SK-N-SH treated with all-trans-retinoic acid at 6 μM for 48 hours (cell line): ENCODE measurements at regions not wholly inside any gene's neighbourhood (a gene's known extent, or its start where the extent isn't known, plus 50 kb on each side); places are given as distances from the start of the nearest gene placed in this dataset.

Experiments
- ATAC-seq: fragments of 200-7000 bp; cut with Tn5 transposase; 3 replicates; pipeline ENCODE4 v1.9.1; 2020; ENCODE audit warnings: mild to moderate bottlenecking, moderate library complexity
- ARNTL ChIP-seq: fragments of 450-650 bp; formaldehyde crosslinking; IDR thresholded peaks from 2 replicates; pipeline ENCODE4 v1.5.0; 2020; ENCODE audit warnings: low read depth, mild to moderate bottlenecking, moderate library complexity, borderline replicate concordance
- BACH2 ChIP-seq: fragments of 250-450 bp; sonication (Bioruptor Pico); IDR thresholded peaks from 2 replicates; pipeline ENCODE4 v1.9.0; 2021; ENCODE audit warnings: mild to moderate bottlenecking, borderline replicate concordance
- CREB5 ChIP-seq: fragments of 250-450 bp; sonication (Bioruptor Pico); IDR thresholded peaks from 2 replicates; pipeline ENCODE4 v1.5.1; 2020; ENCODE audit warnings: low read depth, mild to moderate bottlenecking, moderate library complexity
- ESRRG ChIP-seq: fragments of 250-450 bp; sonication (Bioruptor Pico); IDR thresholded peaks from 2 replicates; pipeline ENCODE4 v1.6.1; 2021; ENCODE audit warnings: mild to moderate bottlenecking
- GLIS3 ChIP-seq: fragments of 250-450 bp; sonication (Bioruptor Pico); IDR thresholded peaks from 2 replicates; pipeline ENCODE4 v1.5.0; 2020; ENCODE audit warnings: mild to moderate bottlenecking, moderate library complexity
- ISL1 ChIP-seq: fragments of 250-450 bp; sonication (Bioruptor Pico); IDR thresholded peaks from 2 replicates; pipeline ENCODE4 v2.1.2; 2022; ENCODE audit warnings: mild to moderate bottlenecking, moderate library complexity
- OSR1 ChIP-seq: fragments of 250-450 bp; sonication (Bioruptor Pico); IDR thresholded peaks from 2 replicates; pipeline ENCODE4 v1.8.0; 2022; ENCODE audit warnings: moderate library complexity, mild to moderate bottlenecking, inconsistent platforms
- PPARA ChIP-seq: fragments of 250-450 bp; sonication (Bioruptor Pico); IDR thresholded peaks from 2 replicates; pipeline ENCODE4 v1.5.0; 2020; ENCODE audit warnings: mild to moderate bottlenecking, borderline replicate concordance
- RARB ChIP-seq: fragments of 250-450 bp; sonication (Bioruptor Pico); IDR thresholded peaks from 2 replicates; pipeline ENCODE4 v1.8.0; 2021; ENCODE audit warnings: mild to moderate bottlenecking, moderate library complexity
- SNAI2 ChIP-seq: fragments of 250-450 bp; sonication (Bioruptor Pico); IDR thresholded peaks from 2 replicates; pipeline ENCODE4 v1.5.0; 2020; ENCODE audit warnings: mild to moderate bottlenecking, moderate library complexity
- TCF4 ChIP-seq: fragments of 250-450 bp; sonication (Bioruptor Pico); IDR thresholded peaks from 2 replicates; pipeline ENCODE4 v1.8.0; 2021; ENCODE audit warnings: mild to moderate bottlenecking, moderate library complexity, borderline replicate concordance
- TOX ChIP-seq: fragments of 250-450 bp; sonication (Bioruptor Pico); IDR thresholded peaks from 2 replicates; pipeline ENCODE4 v1.8.0; 2021; ENCODE audit warnings: mild to moderate bottlenecking, moderate library complexity, borderline replicate concordance
- TSHZ2 ChIP-seq: fragments of 250-450 bp; sonication (Bioruptor Pico); IDR thresholded peaks from 2 replicates; pipeline ENCODE4 v1.5.0; 2020; ENCODE audit warnings: mild to moderate bottlenecking, moderate library complexity
- ZC3H10 ChIP-seq: fragments of 250-450 bp; sonication (Bioruptor Pico); IDR thresholded peaks from 2 replicates; pipeline ENCODE4 v1.5.1; 2021; ENCODE audit warnings: mild to moderate bottlenecking, moderate library complexity
- ZFP30 ChIP-seq: fragments of 450-650 bp; formaldehyde crosslinking; IDR thresholded peaks from 2 replicates; pipeline ENCODE4 v1.5.0; 2022; ENCODE audit warnings: mild to moderate bottlenecking, moderate library complexity
- ZNF565 ChIP-seq: fragments of 450-650 bp; formaldehyde crosslinking; conservative IDR thresholded peaks from 2 replicates; pipeline ENCODE4 v1.5.0; 2020; ENCODE audit warnings: low read depth, mild to moderate bottlenecking, moderate library complexity
- ZNF70 ChIP-seq: fragments of 450-650 bp; formaldehyde crosslinking; IDR thresholded peaks from 2 replicates; pipeline ENCODE4 v1.5.0; 2020; ENCODE audit warnings: mild to moderate bottlenecking, moderate library complexity
- TF ChIP-seq, protein P1 (sequence below): fragments of 250-450 bp; sonication (Bioruptor Pico); IDR thresholded peaks from 2 replicates; pipeline ENCODE4 v1.5.1; 2021; ENCODE audit warnings: mild to moderate bottlenecking, moderate library complexity
- TF ChIP-seq, protein P2 (sequence below): fragments of 250-450 bp; sonication (Bioruptor Pico); IDR thresholded peaks from 2 replicates; pipeline ENCODE4 v1.8.0; 2021; ENCODE audit warnings: low read depth, mild to moderate bottlenecking, moderate library complexity, borderline replicate concordance

GRCh38 chr13:90615767-90616166 lies 731.7 kb upstream of the MIR17HG start:
- ATAC-seq: no peak
- TF ChIP-seq, protein P1, sequence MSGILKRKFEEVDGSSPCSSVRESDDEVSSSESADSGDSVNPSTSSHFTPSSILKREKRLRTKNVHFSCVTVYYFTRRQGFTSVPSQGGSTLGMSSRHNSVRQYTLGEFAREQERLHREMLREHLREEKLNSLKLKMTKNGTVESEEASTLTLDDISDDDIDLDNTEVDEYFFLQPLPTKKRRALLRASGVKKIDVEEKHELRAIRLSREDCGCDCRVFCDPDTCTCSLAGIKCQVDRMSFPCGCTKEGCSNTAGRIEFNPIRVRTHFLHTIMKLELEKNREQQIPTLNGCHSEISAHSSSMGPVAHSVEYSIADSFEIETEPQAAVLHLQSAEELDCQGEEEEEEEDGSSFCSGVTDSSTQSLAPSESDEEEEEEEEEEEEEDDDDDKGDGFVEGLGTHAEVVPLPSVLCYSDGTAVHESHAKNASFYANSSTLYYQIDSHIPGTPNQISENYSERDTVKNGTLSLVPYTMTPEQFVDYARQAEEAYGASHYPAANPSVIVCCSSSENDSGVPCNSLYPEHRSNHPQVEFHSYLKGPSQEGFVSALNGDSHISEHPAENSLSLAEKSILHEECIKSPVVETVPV: no peak
- TF ChIP-seq, protein P2, sequence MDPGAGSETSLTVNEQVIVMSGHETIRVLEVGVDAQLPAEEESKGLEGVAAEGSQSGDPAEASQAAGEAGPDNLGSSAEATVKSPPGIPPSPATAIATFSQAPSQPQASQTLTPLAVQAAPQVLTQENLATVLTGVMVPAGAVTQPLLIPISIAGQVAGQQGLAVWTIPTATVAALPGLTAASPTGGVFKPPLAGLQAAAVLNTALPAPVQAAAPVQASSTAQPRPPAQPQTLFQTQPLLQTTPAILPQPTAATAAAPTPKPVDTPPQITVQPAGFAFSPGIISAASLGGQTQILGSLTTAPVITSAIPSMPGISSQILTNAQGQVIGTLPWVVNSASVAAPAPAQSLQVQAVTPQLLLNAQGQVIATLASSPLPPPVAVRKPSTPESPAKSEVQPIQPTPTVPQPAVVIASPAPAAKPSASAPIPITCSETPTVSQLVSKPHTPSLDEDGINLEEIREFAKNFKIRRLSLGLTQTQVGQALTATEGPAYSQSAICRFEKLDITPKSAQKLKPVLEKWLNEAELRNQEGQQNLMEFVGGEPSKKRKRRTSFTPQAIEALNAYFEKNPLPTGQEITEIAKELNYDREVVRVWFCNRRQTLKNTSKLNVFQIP (CRISPR knock-in tag): no peak
- TF ChIP-seq BACH2 (CRISPR knock-in tag) (no peak), TCF4 (CRISPR knock-in tag) (no peak), OSR1 (CRISPR knock-in tag) (no peak)

GRCh38 chr13:90618133-90618532 lies 729.4 kb upstream of the MIR17HG start:
- no peak for TF ChIP-seq SNAI2
- TF ChIP-seq RARB (CRISPR knock-in tag): no peak
- TF ChIP-seq ISL1 (CRISPR knock-in tag): no peak
- no peak for TF ChIP-seq CREB5 (CRISPR knock-in tag)
- TF ChIP-seq ARNTL (CRISPR knock-in tag): no peak
- ATAC-seq: no peak

- ATAC-seq: no peak
- no peak for TF ChIP-seq SNAI2
- no peak for TF ChIP-seq RARB (CRISPR knock-in tag)
- TF ChIP-seq ARNTL (CRISPR knock-in tag): no peak
- no peak for TF ChIP-seq TOX (CRISPR knock-in tag)
- no peak for TF ChIP-seq ZFP30 (CRISPR knock-in tag)
- TF ChIP-seq ESRRG (CRISPR knock-in tag): no peak
- no peak for TF ChIP-seq TCF4 (CRISPR knock-in tag)
- no peak for TF ChIP-seq OSR1 (CRISPR knock-in tag)
- no peak for TF ChIP-seq ZNF70
- TF ChIP-seq ZNF565 (CRISPR knock-in tag): no peak
- no peak for TF ChIP-seq ZC3H10 (CRISPR knock-in tag)
- TF ChIP-seq GLIS3 (CRISPR knock-in tag): no peak
- no peak for TF ChIP-seq PPARA (CRISPR knock-in tag)
- TF ChIP-seq CREB5 (CRISPR knock-in tag): no peak
Measured at GRCh38 chr13:90622541-90622940, 724.9 kb upstream of the MIR17HG start.

DNA sequence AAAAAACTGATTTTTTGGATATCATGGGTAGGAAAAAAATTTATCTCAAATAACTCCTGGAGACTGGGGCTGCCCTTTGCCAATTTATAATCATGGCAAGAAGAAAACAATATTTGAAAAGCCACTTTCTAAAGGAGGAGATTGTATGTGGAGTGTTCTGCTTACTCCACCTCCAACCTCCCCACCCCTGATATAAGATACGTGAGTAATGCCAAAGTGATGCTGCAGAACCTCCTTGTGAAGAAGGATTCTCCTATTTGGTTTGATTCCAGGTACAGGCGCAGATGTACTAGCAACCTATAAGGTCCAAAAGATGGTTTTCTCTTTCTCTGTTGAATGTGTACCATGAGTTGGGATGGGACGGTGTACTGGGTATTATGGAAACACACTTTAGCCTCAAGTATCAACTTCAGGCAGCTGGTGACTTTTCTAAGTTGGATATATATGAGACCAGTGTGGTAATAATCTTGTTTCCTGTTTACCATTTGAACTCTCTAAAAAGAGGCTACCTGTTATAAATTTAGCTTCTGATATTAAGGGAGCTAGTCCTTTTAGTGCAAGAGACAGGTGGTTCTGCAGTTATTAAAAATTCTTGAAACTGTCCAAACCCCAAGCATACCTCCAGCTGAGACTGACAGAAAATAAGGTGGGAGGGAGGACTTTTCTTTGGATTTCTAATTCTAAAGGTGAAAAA lies 724.0 kb upstream of the MIR17HG start:
- no peak for ATAC-seq
- TF ChIP-seq ISL1 (CRISPR knock-in tag) (no peak), CREB5 (CRISPR knock-in tag) (no peak), ZNF70 (no peak), ZC3H10 (CRISPR knock-in tag) (no peak), ZNF565 (CRISPR knock-in tag) (no peak), TSHZ2 (CRISPR knock-in tag) (no peak)
- TF ChIP-seq, protein P2 (CRISPR knock-in tag): no peak
